HG02973 (cell line): ENCODE measurements at regions not wholly inside any gene's neighbourhood (a gene's known extent, or its start where the extent isn't known, plus 50 kb on each side); places are given as distances from the start of the nearest gene placed in this dataset.
"Not testable (repeated sequence)": the region's sequence is repeated elsewhere in the genome, so short reads cannot be mapped to it uniquely, and the experiment has no call there.

Experiments
- ATAC-seq: cut with Tn5 transposase; IDR thresholded peaks from one replicate; pipeline ENCODE4 v1.9.1; 2021; ENCODE audit warnings: moderate library complexity; ENCODE audit not compliant: unreplicated experiment

DNA sequence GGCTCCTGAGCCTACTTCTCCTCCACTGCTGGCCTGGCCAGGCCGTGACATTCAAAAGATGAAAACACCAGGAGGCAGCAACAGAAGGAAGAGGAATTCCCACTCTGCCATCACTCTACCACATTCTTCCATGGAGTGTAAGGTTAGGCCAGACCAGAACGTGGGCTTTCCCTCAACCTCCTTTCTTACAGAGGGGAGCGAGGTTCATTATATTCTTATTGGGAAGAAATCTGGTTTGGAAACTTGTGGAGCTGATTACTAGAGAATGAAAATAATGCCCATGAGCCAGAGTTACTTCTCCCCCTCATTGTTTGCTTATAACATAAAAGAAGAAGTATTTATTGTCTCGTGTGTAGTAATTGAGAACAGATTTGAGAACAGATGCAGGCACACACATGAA is 136.3 kb upstream of the BASP1 start:
- no peak for ATAC-seq

DNA sequence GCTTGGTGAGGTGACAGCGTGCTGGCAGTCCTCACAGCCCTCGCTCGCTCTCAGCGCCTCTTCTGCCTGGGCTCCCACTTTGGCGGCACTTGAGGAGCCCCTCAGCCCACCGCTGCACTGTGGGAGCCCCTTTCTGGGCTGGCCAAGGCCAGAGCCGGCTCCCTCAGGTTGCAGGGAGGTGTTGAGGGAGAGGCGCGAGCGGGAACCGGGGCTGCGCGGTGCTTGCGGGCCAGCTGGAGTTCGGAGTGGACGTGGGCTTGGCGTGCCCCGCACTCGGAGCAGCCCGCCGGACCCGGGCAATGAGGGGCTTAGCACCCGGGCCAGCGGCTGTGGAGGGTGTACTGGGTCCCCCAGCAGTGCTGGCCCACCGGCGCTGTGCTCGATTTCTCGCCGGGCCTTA is 134.2 kb upstream of the BASP1 start:
- not testable (repeated sequence) for ATAC-seq

GRCh38 chr5:17087035-17087434 is 130.4 kb upstream of the BASP1 start:
- ATAC-seq, result no peak

DNA sequence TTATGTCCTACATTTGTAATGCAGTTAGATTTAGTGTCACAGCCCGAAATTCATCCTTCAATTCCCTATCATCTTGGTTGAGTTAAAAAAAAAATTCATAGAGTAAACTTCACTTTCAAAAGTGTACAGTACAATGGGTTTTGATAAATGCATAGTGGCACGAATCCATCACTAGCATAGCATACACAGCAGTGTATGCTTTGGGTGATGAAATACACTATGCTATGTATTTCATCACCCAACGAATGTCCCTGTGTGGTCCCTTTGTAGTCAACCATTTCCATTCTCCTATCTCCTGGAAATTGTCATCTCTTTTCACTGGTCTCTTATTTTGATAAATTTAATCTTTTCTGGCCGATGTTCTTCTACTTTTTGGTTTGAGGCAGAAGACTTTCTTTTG is 129.4 kb upstream of the BASP1 start:
- ATAC-seq, result no peak

DNA sequence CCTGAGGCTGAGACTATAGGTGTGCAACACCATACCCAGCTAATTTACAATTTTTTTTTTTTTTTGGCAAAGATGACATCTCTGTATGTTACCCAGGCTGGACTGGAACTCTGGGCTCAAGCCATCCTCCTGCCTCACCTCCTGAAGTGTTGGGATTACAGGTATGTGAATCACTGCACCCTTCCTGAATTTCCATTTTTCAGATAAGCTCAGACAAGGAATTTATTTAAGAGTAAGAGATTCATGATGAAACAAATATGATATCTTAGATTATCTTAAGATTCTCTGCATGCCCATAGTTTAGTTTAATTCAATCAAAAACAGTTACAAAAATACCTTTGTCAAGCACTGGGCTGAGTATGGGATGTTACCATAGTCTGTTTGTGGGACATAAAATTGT is 128.4 kb upstream of the BASP1 start:
- ATAC-seq, result no peak

- ATAC-seq, result no peak
These were observed 127.7 kb upstream of the BASP1 start for GRCh38 chr5:17089690-17090089.

GRCh38 chr5:17090839-17091238 is 126.6 kb upstream of the BASP1 start:
- ATAC-seq, result no peak

GRCh38 chr5:17094830-17095229 is 122.6 kb upstream of the BASP1 start:
- ATAC-seq, result no peak

DNA sequence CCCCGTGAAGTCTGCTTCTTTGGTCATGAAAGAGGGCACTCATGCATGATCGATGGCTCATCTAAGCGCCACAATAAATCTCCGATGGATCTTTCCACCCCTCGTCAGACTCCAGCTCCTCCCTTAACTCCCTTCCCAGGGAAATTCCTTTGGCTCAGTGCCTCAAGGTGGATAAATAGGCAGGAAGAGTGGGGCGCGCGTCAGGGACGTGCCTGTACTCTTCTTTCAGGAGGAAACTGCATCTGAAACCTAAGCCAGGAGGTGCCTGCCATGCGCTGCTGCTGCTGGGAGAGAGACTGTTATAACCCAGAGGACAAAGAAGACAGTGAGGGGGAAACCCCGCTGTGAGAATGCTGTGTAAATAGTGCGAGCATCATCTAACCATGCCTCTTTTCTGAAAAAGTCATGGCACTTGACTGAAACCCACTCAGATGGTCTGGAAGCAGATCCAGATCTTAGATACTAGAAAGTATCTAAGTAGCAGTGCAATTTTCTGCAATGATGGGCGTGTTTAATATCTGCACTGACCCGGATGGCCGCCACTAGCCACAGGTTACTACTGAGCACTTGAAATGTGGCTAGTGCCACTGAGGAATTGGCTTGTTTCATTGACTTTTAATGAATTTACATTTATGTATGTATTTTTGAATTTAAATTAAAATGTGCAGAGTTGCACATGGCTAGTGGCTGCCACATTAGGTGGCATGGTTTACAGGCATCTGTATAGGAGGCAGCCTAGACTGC is 120.3 kb upstream of the BASP1 start:
- ATAC-seq, result no peak

DNA sequence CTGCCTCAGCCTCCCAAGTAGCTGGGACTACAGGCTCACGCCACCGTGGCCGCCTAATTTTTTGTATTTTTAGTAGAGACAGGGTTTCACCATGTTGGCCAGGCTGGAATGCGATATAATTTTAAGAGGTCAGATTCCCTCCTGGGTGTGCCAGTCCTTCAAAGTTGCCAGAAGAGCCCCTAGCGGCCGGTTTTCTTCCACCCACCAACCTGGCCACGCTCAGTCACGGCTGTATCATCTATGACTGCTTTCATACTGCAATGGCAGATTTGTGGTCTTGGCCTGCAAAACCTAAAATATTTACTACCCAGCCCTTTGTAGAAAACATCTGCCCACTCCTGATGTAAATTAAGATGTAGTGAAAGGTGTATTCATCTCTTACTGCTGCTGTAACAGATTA is 117.5 kb upstream of the BASP1 start:
- ATAC-seq, result no peak

GRCh38 chr5:17103461-17103860 is 114.0 kb upstream of the BASP1 start:
- ATAC-seq, result no peak

- no peak for ATAC-seq
These were observed 111.5 kb upstream of the BASP1 start for GRCh38 chr5:17105744-17106418.

GRCh38 chr5:17106521-17106920 is 110.9 kb upstream of the BASP1 start:
- ATAC-seq, result no peak

DNA sequence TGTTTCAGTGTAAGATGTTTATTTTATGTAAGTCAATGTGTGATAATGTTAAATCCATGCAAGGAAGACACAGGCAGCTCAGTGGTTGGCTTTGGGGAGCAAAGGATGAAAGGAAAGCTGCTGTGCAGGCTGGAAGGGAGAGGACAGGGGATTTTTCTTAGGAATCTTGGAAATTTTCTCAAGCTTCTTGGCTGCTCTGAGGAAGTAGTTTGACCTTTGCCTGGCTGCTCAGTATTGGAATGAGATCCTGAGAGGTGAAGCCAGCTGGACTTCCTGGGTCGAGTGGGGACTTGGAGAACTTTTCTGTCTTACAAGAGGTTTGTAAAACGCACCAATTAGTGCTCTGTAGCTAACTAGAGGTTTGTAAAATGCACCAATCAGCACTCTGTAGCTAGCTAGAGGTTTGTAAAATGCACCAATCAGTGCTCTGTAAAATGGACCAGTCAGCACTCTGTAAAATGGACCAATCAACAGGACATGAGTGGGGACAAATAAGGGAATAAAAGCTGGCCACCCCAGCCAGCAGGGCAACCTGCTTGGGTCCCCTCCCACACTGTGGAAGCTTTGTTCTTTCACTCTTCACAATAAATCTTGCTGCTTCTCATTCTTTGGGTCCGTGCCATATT is 105.2 kb upstream of the BASP1 start:
- ATAC-seq, result not testable (repeated sequence)

GRCh38 chr5:17113174-17113958 is 104.1 kb upstream of the BASP1 start:
- ATAC-seq, result no peak

DNA sequence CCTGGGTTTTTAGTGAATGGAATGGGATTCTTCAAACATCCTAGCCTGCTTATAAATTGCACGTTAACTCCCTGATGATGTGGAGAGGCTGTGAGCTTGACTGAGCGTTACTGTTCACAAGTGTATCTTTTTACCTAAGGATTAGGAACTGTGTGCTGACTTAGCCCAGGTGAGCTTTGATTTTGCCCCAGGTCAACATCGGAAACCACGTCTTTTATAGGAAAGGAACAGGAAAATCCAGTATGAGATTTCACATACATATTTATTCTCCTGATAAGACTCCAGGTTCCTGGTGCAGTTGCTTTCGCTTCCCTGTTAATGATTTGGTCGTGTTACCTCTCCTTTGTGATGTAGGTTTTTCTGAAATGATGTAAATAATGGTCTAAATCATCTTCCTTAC is 103.2 kb upstream of the BASP1 start:
- no peak for ATAC-seq

- ATAC-seq, result no peak
These were observed 102.5 kb upstream of the BASP1 start for GRCh38 chr5:17114715-17115599.

- no peak for ATAC-seq
These were observed 101.6 kb upstream of the BASP1 start for GRCh38 chr5:17115855-17116254.

- no peak for ATAC-seq
These were observed 98.8 kb upstream of the BASP1 start for GRCh38 chr5:17118631-17119030.

DNA sequence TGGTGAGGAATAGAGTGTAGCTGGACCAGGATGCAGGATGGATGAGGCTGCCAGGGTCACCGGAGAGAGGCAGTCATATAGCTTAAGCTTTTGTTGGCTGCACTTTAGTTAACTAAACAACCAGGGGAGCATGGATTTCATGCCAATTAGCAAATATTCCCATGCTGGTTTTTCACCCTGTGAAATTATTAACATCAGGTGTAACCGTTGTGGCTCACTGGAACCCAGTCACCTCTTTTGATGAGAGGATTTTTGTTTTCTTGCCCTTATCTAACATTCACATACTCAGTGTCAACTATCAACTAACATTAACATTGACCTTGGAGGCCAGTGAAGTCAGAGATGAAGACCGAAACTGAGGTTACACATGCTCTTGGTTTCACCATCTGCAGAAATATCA is 97.2 kb upstream of the BASP1 start:
- no peak for ATAC-seq
